Hepatocyte (in vitro differentiated cells): ENCODE measurements at regions not wholly inside any gene's neighbourhood (a gene's known extent, or its start where the extent isn't known, plus 50 kb on each side); places are given as distances from the start of the nearest gene placed in this dataset.

Experiments used
- CTCF ChIP-seq: fragments of 200-600 bp; sonication (generic); IDR thresholded peaks from 2 replicates; pipeline ENCODE4 v1.5.1; 2016; ENCODE audit warnings: antibody characterized with exemption, mild to moderate bottlenecking; ENCODE audit not compliant: poor library complexity
- EZH2phosphoT487 ChIP-seq: fragments of 200-600 bp; sonication (generic); IDR thresholded peaks from one replicate; pipeline ENCODE4 v1.6.1; 2018; ENCODE audit warnings: antibody characterized with exemption, mild to moderate bottlenecking, low read depth, moderate library complexity; ENCODE audit not compliant: unreplicated experiment, severe bottlenecking

GRCh38 chr5:152072091-152072490, 147.4 kb upstream of the GLRA1 start:
- TF ChIP-seq CTCF: no peak
- no peak for TF ChIP-seq EZH2phosphoT487
